Muscle layer of colon (tissue), 2 donors: ENCODE measurements at regions not wholly inside any gene's neighbourhood (a gene's known extent, or its start where the extent isn't known, plus 50 kb on each side); places are given as distances from the start of the nearest gene placed in this dataset.
A peak's percentile ranks its signal among the peaks of the same experiment; 100 is the strongest.

Experiments used
- H3K27ac ChIP-seq: one replicate; pipeline ENCODE4 v1.7.0; 2013; ENCODE audit warnings: low read depth, mild to moderate bottlenecking, low read length, moderate library complexity
- H3K27me3 ChIP-seq, 2 donors: one replicate each; pipeline ENCODE4 v1.7.0; 2013; ENCODE audit warnings: low read length in 2 of 2, mild to moderate bottlenecking in 2 of 2; ENCODE audit not compliant: insufficient read depth in 2 of 2, control insufficient read depth in 1 of 2
- H3K36me3 ChIP-seq: one replicate; pipeline ENCODE4 v1.7.0; 2013; ENCODE audit warnings: mild to moderate bottlenecking, low read length; ENCODE audit not compliant: insufficient read depth
- H3K4me1 ChIP-seq: one replicate; pipeline ENCODE4 v1.7.0; 2013; ENCODE audit warnings: mild to moderate bottlenecking, low read length; ENCODE audit not compliant: insufficient read depth
- H3K4me3 ChIP-seq, 2 donors: one replicate each; pipeline ENCODE4 v1.7.0; 2013; ENCODE audit warnings: low read length in 2 of 2, low read depth in 1 of 2, mild to moderate bottlenecking in 1 of 2, moderate library complexity in 1 of 2
- H3K9ac ChIP-seq: one replicate; pipeline ENCODE4 v1.7.0; 2013; ENCODE audit warnings: low read length
- H3K9me3 ChIP-seq: one replicate; pipeline ENCODE4 v1.7.0; 2013; ENCODE audit warnings: mild to moderate bottlenecking, low read length
- donor health status: abdominal sarcoma.
- donor health status: Adenocarcinoma of cecum.

GRCh38 chr9:16986556-16986955 lies 116.1 kb upstream of the BNC2 start:
- Histone ChIP-seq H3K9me3 (no peaks in the 10 kb centered on the region), H3K4me3 (peak overlapping the region in 1 of 2 donors; percentile 19), H3K27ac (no peak overlapping the region), H3K27me3 (no peaks in the 10 kb centered on the region), H3K9ac (no peak overlapping the region), H3K36me3 (no peaks in the 10 kb centered on the region), H3K4me1 (peaks cover 20% of the 10 kb centered on the region)

GRCh38 chr9:16985559-16986348 lies 115.3 kb upstream of the BNC2 start:
- Histone ChIP-seq H3K4me3 (peak overlapping the region in 1 of 2 donors; percentile 19), H3K27ac (no peak overlapping the region), H3K9ac (no peak overlapping the region), H3K4me1 (peaks cover 20% of the 10 kb centered on the region), H3K36me3 (no peaks in the 10 kb centered on the region), H3K27me3 (no peaks in the 10 kb centered on the region), H3K9me3 (no peaks in the 10 kb centered on the region)

- Histone ChIP-seq H3K9me3 (no peaks in the 10 kb centered on the region), H3K4me1 (peaks cover 20% of the 10 kb centered on the region), H3K36me3 (no peaks in the 10 kb centered on the region)
These were observed 112.4 kb upstream of the BNC2 start for GRCh38 chr9:16982780-16983310.

GRCh38 chr9:16976427-16976826 lies 106.0 kb upstream of the BNC2 start:
- Histone ChIP-seq H3K36me3 (no peaks in the 10 kb centered on the region), H3K27me3 (no peaks in the 10 kb centered on the region), H3K9me3 (no peaks in the 10 kb centered on the region), H3K4me1 (no peaks in the 10 kb centered on the region), H3K4me3 (no peak overlapping the region), H3K9ac (no peak overlapping the region), H3K27ac (no peak overlapping the region)

More at GRCh38 chr9:16982780-16983310, 112.4 kb upstream of the BNC2 start:
- no peak overlapping the region for H3K9ac ChIP-seq
- H3K4me3 ChIP-seq, result no peak overlapping the region
- H3K27me3 ChIP-seq, result no peaks in the 10 kb centered on the region
- no peak overlapping the region for H3K27ac ChIP-seq

- Histone ChIP-seq H3K4me3 (no peak overlapping the region), H3K4me1 (no peaks in the 10 kb centered on the region)
These were observed 104.0 kb upstream of the BNC2 start for GRCh38 chr9:16974436-16974835.

GRCh38 chr9:16970321-16970720 lies 99.9 kb upstream of the BNC2 start:
- H3K9me3 ChIP-seq, result no peaks in the 10 kb centered on the region
- no peaks in the 10 kb centered on the region for H3K36me3 ChIP-seq
- H3K4me1 ChIP-seq, result no peaks in the 10 kb centered on the region
- no peak overlapping the region for H3K4me3 ChIP-seq
- H3K27me3 ChIP-seq, result no peaks in the 10 kb centered on the region
- H3K9ac ChIP-seq, result no peak overlapping the region
- H3K27ac ChIP-seq, result no peak overlapping the region

More at GRCh38 chr9:16974436-16974835, 104.0 kb upstream of the BNC2 start:
- Histone ChIP-seq H3K27ac (no peak overlapping the region), H3K9ac (no peak overlapping the region), H3K9me3 (no peaks in the 10 kb centered on the region), H3K27me3 (no peaks in the 10 kb centered on the region), H3K36me3 (no peaks in the 10 kb centered on the region)

- H3K27me3 ChIP-seq, result no peaks in the 10 kb centered on the region
- H3K9ac ChIP-seq, result no peak overlapping the region
- H3K4me3 ChIP-seq, result no peak overlapping the region
- H3K27ac ChIP-seq, result no peak overlapping the region
- no peaks in the 10 kb centered on the region for H3K4me1 ChIP-seq
- H3K36me3 ChIP-seq, result no peaks in the 10 kb centered on the region
- H3K9me3 ChIP-seq, result no peaks in the 10 kb centered on the region
These were observed 93.8 kb upstream of the BNC2 start for GRCh38 chr9:16964228-16964627.

GRCh38 chr9:16960084-16960483 lies 89.6 kb upstream of the BNC2 start:
- no peak overlapping the region for H3K27ac ChIP-seq
- H3K9ac ChIP-seq, result no peak overlapping the region
- no peaks in the 10 kb centered on the region for H3K4me1 ChIP-seq
- H3K36me3 ChIP-seq, result no peaks in the 10 kb centered on the region
- H3K4me3 ChIP-seq, result no peak overlapping the region
- no peaks in the 10 kb centered on the region for H3K9me3 ChIP-seq
- no peaks in the 10 kb centered on the region for H3K27me3 ChIP-seq

GRCh38 chr9:16959391-16959790 lies 88.9 kb upstream of the BNC2 start:
- Histone ChIP-seq H3K9me3 (no peaks in the 10 kb centered on the region), H3K36me3 (no peaks in the 10 kb centered on the region), H3K4me1 (no peaks in the 10 kb centered on the region), H3K27me3 (no peaks in the 10 kb centered on the region), H3K27ac (no peak overlapping the region), H3K4me3 (no peak overlapping the region), H3K9ac (no peak overlapping the region)

- Histone ChIP-seq H3K9ac (no peak overlapping the region), H3K4me1 (no peaks in the 10 kb centered on the region)
These were observed 83.6 kb upstream of the BNC2 start for GRCh38 chr9:16954040-16954439.

GRCh38 chr9:16951502-16951901 lies 81.0 kb upstream of the BNC2 start:
- Histone ChIP-seq H3K27ac (no peak overlapping the region), H3K9me3 (no peaks in the 10 kb centered on the region), H3K27me3 (no peaks in the 10 kb centered on the region), H3K36me3 (no peaks in the 10 kb centered on the region), H3K4me3 (no peak overlapping the region), H3K9ac (no peak overlapping the region), H3K4me1 (no peaks in the 10 kb centered on the region)

More at GRCh38 chr9:16954040-16954439, 83.6 kb upstream of the BNC2 start:
- Histone ChIP-seq H3K36me3 (no peaks in the 10 kb centered on the region), H3K27me3 (no peaks in the 10 kb centered on the region), H3K4me3 (no peak overlapping the region), H3K27ac (no peak overlapping the region), H3K9me3 (no peaks in the 10 kb centered on the region)

- H3K4me1 ChIP-seq, result no peaks in the 10 kb centered on the region
- no peaks in the 10 kb centered on the region for H3K9me3 ChIP-seq
- no peaks in the 10 kb centered on the region for H3K27me3 ChIP-seq
- H3K4me3 ChIP-seq, result no peak overlapping the region
- H3K27ac ChIP-seq, result no peak overlapping the region
- no peaks in the 10 kb centered on the region for H3K36me3 ChIP-seq
- no peak overlapping the region for H3K9ac ChIP-seq
These were observed 79.6 kb upstream of the BNC2 start for GRCh38 chr9:16950051-16950450.
